H9 (cell line): ENCODE measurements at regions not wholly inside any gene's neighbourhood (a gene's known extent, or its start where the extent isn't known, plus 50 kb on each side); places are given as distances from the start of the nearest gene placed in this dataset.

Experiments
- DNase-seq: peaks from one replicate; pipeline ENCODE4 v3.0.0-alpha.2; 2017
- H2AFZ ChIP-seq: one replicate; pipeline ENCODE4 v1.6.1; 2013; ENCODE audit warnings: mild to moderate bottlenecking, low read length, control low read depth, moderate library complexity
- H2AK5ac ChIP-seq: 2 replicates; pipeline ENCODE4 v1.6.1; 2013; ENCODE audit warnings: low read length, control low read depth, mixed read lengths; ENCODE audit not compliant: insufficient read length
- H2BK120ac ChIP-seq: one replicate; pipeline ENCODE4 v1.6.1; 2013; ENCODE audit warnings: low read depth, mild to moderate bottlenecking, low read length, control low read depth, inconsistent platforms; ENCODE audit not compliant: poor library complexity, severe bottlenecking
- H2BK12ac ChIP-seq: 2 replicates; pipeline ENCODE4 v1.6.1; 2013; ENCODE audit warnings: low read length, control low read depth, mixed read lengths, low read depth; ENCODE audit not compliant: insufficient read length
- H2BK15ac ChIP-seq: 2 replicates; pipeline ENCODE4 v1.6.1; 2013; ENCODE audit warnings: low read depth, low read length, control low read depth
- H2BK20ac ChIP-seq: one replicate; pipeline ENCODE4 v1.6.1; 2013; ENCODE audit warnings: low read depth, mild to moderate bottlenecking, low read length, control low read depth, inconsistent platforms; ENCODE audit not compliant: poor library complexity, severe bottlenecking
- H2BK5ac ChIP-seq: 2 replicates; pipeline ENCODE4 v1.6.1; 2013; ENCODE audit warnings: low read length, control low read depth, mixed read lengths; ENCODE audit not compliant: insufficient read length
- H3K14ac ChIP-seq: 2 replicates; pipeline ENCODE4 v1.6.1; 2013; ENCODE audit warnings: low read length, control low read depth; ENCODE audit not compliant: insufficient read depth
- H3K18ac ChIP-seq: 2 replicates; pipeline ENCODE4 v1.6.1; 2013; ENCODE audit warnings: low read depth, mild to moderate bottlenecking, mixed read lengths, low read length, control low read depth; ENCODE audit not compliant: insufficient read length
- H3K23ac ChIP-seq: 2 replicates; pipeline ENCODE4 v1.6.1; 2013; ENCODE audit warnings: low read length, control low read depth, mixed read lengths, low read depth; ENCODE audit not compliant: insufficient read length
- H3K23me2 ChIP-seq: 2 replicates; pipeline ENCODE4 v1.6.1; 2013; ENCODE audit warnings: low read depth, mild to moderate bottlenecking, mixed read lengths, low read length, control low read depth; ENCODE audit not compliant: insufficient read length, poor library complexity, severe bottlenecking
- H3K27ac ChIP-seq: 2 replicates; pipeline ENCODE4 v1.5.1; 2013; ENCODE audit warnings: low read length, control low read depth, mixed read lengths, low read depth; ENCODE audit not compliant: insufficient read length
- H3K27me3 ChIP-seq: 2 replicates; pipeline ENCODE4 v1.6.1; 2013; ENCODE audit warnings: low read length, control low read depth, inconsistent platforms; ENCODE audit not compliant: insufficient read depth
- H3K4ac ChIP-seq: 2 replicates; pipeline ENCODE4 v1.6.1; 2013; ENCODE audit warnings: low read depth, mild to moderate bottlenecking, control low read depth, inconsistent platforms, low read length, moderate library complexity
- H3K4me1 ChIP-seq: 2 replicates; pipeline ENCODE4 v1.6.1; 2013; ENCODE audit warnings: low read length, control low read depth, inconsistent platforms; ENCODE audit not compliant: insufficient read depth
- H3K4me2 ChIP-seq: 2 replicates; pipeline ENCODE4 v1.6.1; 2013; ENCODE audit warnings: low read length, control low read depth, mixed read lengths; ENCODE audit not compliant: insufficient read length, insufficient read depth
- H3K56ac ChIP-seq: 2 replicates; pipeline ENCODE4 v1.6.1; 2013; ENCODE audit warnings: low read depth, mild to moderate bottlenecking, mixed read lengths, low read length, control low read depth; ENCODE audit not compliant: insufficient read length
- H3K79me1 ChIP-seq: 2 replicates; pipeline ENCODE4 v1.6.1; 2013; ENCODE audit warnings: low read depth, mild to moderate bottlenecking, moderate library complexity, low read length, control low read depth, inconsistent platforms; ENCODE audit not compliant: insufficient read depth, poor library complexity, severe bottlenecking
- H3K79me2 ChIP-seq: 2 replicates; pipeline ENCODE4 v1.6.1; 2013; ENCODE audit warnings: low read length, control low read depth, inconsistent platforms; ENCODE audit not compliant: insufficient read depth
- H3K9ac ChIP-seq: 2 replicates; pipeline ENCODE4 v1.6.1; 2013; ENCODE audit warnings: low read length, control low read depth, mixed read lengths; ENCODE audit not compliant: insufficient read length; ENCODE audit errors: extremely low read depth
- H3K9me3 ChIP-seq: one replicate; pipeline ENCODE4 v1.6.1; 2013; ENCODE audit warnings: low read depth, low read length, inconsistent platforms; ENCODE audit not compliant: control insufficient read depth
- H3T11ph ChIP-seq: one replicate; pipeline ENCODE4 v1.6.1; 2013; ENCODE audit warnings: mild to moderate bottlenecking, low read length, control low read depth, inconsistent platforms
- H4K20me1 ChIP-seq: one replicate; pipeline ENCODE4 v1.6.1; 2013; ENCODE audit not compliant: control insufficient read depth, insufficient read length, insufficient read depth
- H4K5ac ChIP-seq: 2 replicates; pipeline ENCODE4 v1.6.1; 2013; ENCODE audit warnings: low read depth, mild to moderate bottlenecking, mixed read lengths, low read length, control low read depth; ENCODE audit not compliant: insufficient read length
- H4K8ac ChIP-seq: replicated peaks from 2 replicates; pipeline ENCODE4 v1.6.1; 2013; ENCODE audit warnings: low read length, control low read depth, mixed read lengths, low read depth; ENCODE audit not compliant: insufficient read length
- H4K91ac ChIP-seq: 2 replicates; pipeline ENCODE4 v1.6.1; 2013; ENCODE audit warnings: low read depth, mild to moderate bottlenecking, moderate library complexity, mixed read lengths, low read length, control low read depth; ENCODE audit not compliant: insufficient read length
- H3K27ac Mint-ChIP-seq, 3 experiments: 2 replicates in 2 of 3; 3 replicates in 1 of 3; pipeline ENCODE4 v1.8.0; 2020 to 2021; ENCODE audit warnings: mixed read lengths in 3 of 3, mild to moderate bottlenecking in 1 of 3, moderate library complexity in 1 of 3
- H3K27me3 Mint-ChIP-seq: 2 replicates; pipeline ENCODE4 v1.8.0; 2021; ENCODE audit warnings: low read depth, mild to moderate bottlenecking, moderate library complexity, mixed read lengths
- H3K36me3 Mint-ChIP-seq, 3 experiments: 2 replicates in 2 of 3; 3 replicates in 1 of 3; pipeline ENCODE4 v1.8.0; 2020 to 2021; ENCODE audit warnings: low read depth in 3 of 3, mixed read lengths in 3 of 3; ENCODE audit not compliant: insufficient read depth in 1 of 3
- H3K4me1 Mint-ChIP-seq, 2 experiments: 2 replicates each; pipeline ENCODE4 v1.8.0; 2020; ENCODE audit warnings: mixed read lengths in 2 of 2
- H3K4me3 Mint-ChIP-seq, 2 experiments: 2 replicates in 1 of 2; 3 replicates in 1 of 2; pipeline ENCODE4 v1.8.0; 2020 to 2021; ENCODE audit warnings: mild to moderate bottlenecking in 2 of 2, mixed read lengths in 2 of 2, moderate library complexity in 1 of 2
- H3K9me3 Mint-ChIP-seq, 2 experiments: 2 replicates in 1 of 2; 3 replicates in 1 of 2; pipeline ENCODE4 v1.8.0; 2020; ENCODE audit warnings: mild to moderate bottlenecking in 2 of 2, mixed read lengths in 2 of 2, moderate library complexity in 1 of 2
- CTCF ChIP-seq: fragments of 200-600 bp; sonication (generic); conservative IDR thresholded peaks from 3 replicates; pipeline ENCODE4 v1.8.0; 2021; ENCODE audit warnings: antibody characterized with exemption, mild to moderate bottlenecking
- WGBS: extraction: QIAGEN DNeasy Blood & Tissue Kit; methylation state at CpG from one replicate; pipeline ENCODE4 v1.1.7; 2013; ENCODE audit warnings: missing lambda C conversion rate, low lambda C conversion rate, mixed read lengths; ENCODE audit not compliant: insufficient read length; ENCODE audit errors: extremely low coverage; 5-methylcytosine and 5-hydroxymethylcytosine counted together

- Histone ChIP-seq H2BK120ac (no peak overlapping the region), H3K27me3 (no peaks in the 10 kb centered on the region), H3K79me1 (no peaks in the 10 kb centered on the region), H2BK5ac (no peak overlapping the region), H3K9ac (no peak overlapping the region), H2BK15ac (no peak overlapping the region), H2AFZ (no peak overlapping the region), H4K91ac (no peak overlapping the region), H4K20me1 (no peaks in the 10 kb centered on the region), H3K79me2 (no peaks in the 10 kb centered on the region), H3K56ac (no peak overlapping the region), H4K5ac (no peak overlapping the region), H3K4me1 (peaks cover 2% of the 10 kb centered on the region; the same call in 1 of the 2 replicates), H3K4me2 (no peak overlapping the region), H3K18ac (no peak overlapping the region), H3K23me2 (no peaks in the 10 kb centered on the region), H3K23ac (no peak overlapping the region), H4K8ac (no peak overlapping the region), H2BK20ac (no peak overlapping the region), H3K27ac (no peak overlapping the region), H3K4ac (no peak overlapping the region), H3K14ac (no peak overlapping the region), H3K9me3 (no peaks in the 10 kb centered on the region), H2AK5ac (no peak overlapping the region), H2BK12ac (no peak overlapping the region), H3T11ph (no peak overlapping the region)
- Mint-ChIP-seq H3K4me3 (no peak overlapping the region), H3K4me1 (peaks cover 23 to 46% of the 10 kb centered on the region in 2 experiments), H3K27me3 (no peaks in the 10 kb centered on the region), H3K9me3 (peaks cover 10 to 16% of the 10 kb centered on the region in 2 experiments), H3K27ac (no peak overlapping the region), H3K36me3 (peaks cover 0 to 19% (median 0%) of the 10 kb centered on the region in 3 experiments; a peak in 6 of 7 replicates)
- DNase-seq, result no peak
- no CpG with 5 or more reads among the region's 17 CpGs for WGBS
- TF ChIP-seq CTCF, result no peak
Observed at GRCh38 chr16:11494029-11494428, 92.7 kb downstream of the LITAF start.
